Liver (tissue), 8 donors: ENCODE measurements at regions not wholly inside any gene's neighbourhood (a gene's known extent, or its start where the extent isn't known, plus 50 kb on each side); places are given as distances from the start of the nearest gene placed in this dataset.
"Not testable (repeated sequence)": the region's sequence is repeated elsewhere in the genome, so short reads cannot be mapped to it uniquely, and the experiment has no call there.

Experiments used
- DNase-seq: peaks from one replicate; pipeline ENCODE4 v3.0.0-alpha.2; 2017; ENCODE audit warnings: low spot score
- H3K27ac ChIP-seq, 2 donors: one replicate each; pipeline ENCODE4 v1.7.0; 2013; ENCODE audit warnings: inconsistent platforms in 2 of 2, low read length in 2 of 2, control low read depth in 1 of 2, low read depth in 1 of 2, mild to moderate bottlenecking in 1 of 2
- H3K27me3 ChIP-seq, 4 donors: one replicate each; pipeline versions ENCODE4 v1.6.1 to v1.7.0; 2013; ENCODE audit warnings: low read length in 3 of 4, inconsistent platforms in 1 of 4, mild to moderate bottlenecking in 1 of 4, moderate library complexity in 1 of 4; ENCODE audit not compliant: control insufficient read depth in 4 of 4, insufficient read depth in 4 of 4
- H3K36me3 ChIP-seq, 4 donors: one replicate each; pipeline versions ENCODE4 v1.6.1 to v1.7.0; 2013; ENCODE audit warnings: low read length in 3 of 4, mild to moderate bottlenecking in 3 of 4, low read depth in 1 of 4, moderate library complexity in 1 of 4; ENCODE audit not compliant: control insufficient read depth in 4 of 4, insufficient read depth in 3 of 4
- H3K4me1 ChIP-seq, 4 donors: one replicate each; pipeline versions ENCODE4 v1.6.1 to v1.7.0; 2013; ENCODE audit warnings: low read length in 3 of 4, mild to moderate bottlenecking in 3 of 4, moderate library complexity in 1 of 4; ENCODE audit not compliant: control insufficient read depth in 4 of 4, insufficient read depth in 4 of 4
- H3K4me3 ChIP-seq, 3 donors: one replicate each; pipeline versions ENCODE4 v1.6.1 to v1.7.0; 2013; ENCODE audit warnings: low read length in 3 of 3, control low read depth in 1 of 3, low read depth in 1 of 3, mild to moderate bottlenecking in 1 of 3
- H3K9ac ChIP-seq, 2 donors: one replicate each; pipeline ENCODE4 v1.7.0; 2013; ENCODE audit warnings: low read length in 2 of 2, mild to moderate bottlenecking in 2 of 2, moderate library complexity in 2 of 2, control low read depth in 1 of 2, low read depth in 1 of 2
- H3K9me3 ChIP-seq, 4 donors: one replicate each; pipeline versions ENCODE4 v1.6.1 to v1.7.0; 2013; ENCODE audit warnings: low read length in 3 of 4; ENCODE audit not compliant: control insufficient read depth in 4 of 4
- EGR1 ChIP-seq, 2 donors: IDR thresholded peaks; 2 replicates each; pipeline ENCODE4 v1.6.1; 2016 to 2018; ENCODE audit warnings: antibody characterized with exemption in 2 of 2, low read depth in 2 of 2
- FOXA1 ChIP-seq: IDR thresholded peaks from 2 replicates; pipeline ENCODE4 v1.6.1; 2016; ENCODE audit warnings: antibody characterized with exemption
- FOXA2 ChIP-seq: IDR thresholded peaks from 2 replicates; pipeline ENCODE4 v1.6.1; 2016; ENCODE audit warnings: antibody characterized with exemption
- GABPA ChIP-seq, 2 donors: IDR thresholded peaks in 1 of 2; conservative IDR thresholded peaks in 1 of 2; 2 replicates each; pipeline ENCODE4 v1.6.1; 2016; ENCODE audit warnings: antibody characterized with exemption in 2 of 2, mild to moderate bottlenecking in 1 of 2, moderate library complexity in 1 of 2
- HNF4A ChIP-seq, 2 donors: conservative IDR thresholded peaks; 2 replicates each; pipeline ENCODE4 v1.6.1; 2016; ENCODE audit warnings: antibody characterized with exemption in 2 of 2, mild to moderate bottlenecking in 2 of 2
- HNF4G ChIP-seq: IDR thresholded peaks from 2 replicates; pipeline ENCODE4 v1.6.1; 2016; ENCODE audit warnings: antibody characterized with exemption
- JUND ChIP-seq, 2 donors: IDR thresholded peaks; 2 replicates each; pipeline ENCODE4 v1.6.1; 2016; ENCODE audit warnings: antibody characterized with exemption in 2 of 2
- NR2F2 ChIP-seq: IDR thresholded peaks from 2 replicates; pipeline ENCODE4 v1.6.1; 2016; ENCODE audit warnings: antibody characterized with exemption
- RAD21 ChIP-seq, 2 donors: IDR thresholded peaks; 2 replicates each; pipeline ENCODE4 v1.6.1; 2016; ENCODE audit warnings: antibody characterized with exemption in 2 of 2, mild to moderate bottlenecking in 2 of 2
- RXRA ChIP-seq, 2 donors: IDR thresholded peaks; 2 replicates each; pipeline ENCODE4 v1.6.1; 2017 to 2018; ENCODE audit warnings: antibody characterized with exemption in 2 of 2, mild to moderate bottlenecking in 1 of 2
- SP1 ChIP-seq: IDR thresholded peaks from 2 replicates; pipeline ENCODE4 v1.6.1; 2018; ENCODE audit warnings: antibody characterized with exemption, mild to moderate bottlenecking
- TAF1 ChIP-seq: conservative IDR thresholded peaks from 2 replicates; pipeline ENCODE4 v1.6.1; 2016; ENCODE audit warnings: antibody characterized with exemption, mild to moderate bottlenecking
- YY1 ChIP-seq: IDR thresholded peaks from 2 replicates; pipeline ENCODE4 v1.6.1; 2016; ENCODE audit warnings: antibody characterized with exemption, mild to moderate bottlenecking
- WGBS: extraction: QIAGEN DNeasy Blood & Tissue Kit; methylation state at CpG from one replicate; pipeline ENCODE4 v1.1.7; 2013; 5-methylcytosine and 5-hydroxymethylcytosine counted together
- TF ChIP-seq, protein P1 (sequence below): IDR thresholded peaks from 2 replicates; pipeline ENCODE4 v1.6.1; 2016; ENCODE audit warnings: antibody characterized with exemption, mild to moderate bottlenecking
- TF ChIP-seq, protein P2 (sequence below): IDR thresholded peaks from 2 replicates; pipeline ENCODE4 v1.6.1; 2016; ENCODE audit warnings: antibody characterized with exemption
- TF ChIP-seq, protein P3 (sequence below): IDR thresholded peaks from 2 replicates; pipeline ENCODE4 v1.6.1; 2016; ENCODE audit warnings: antibody characterized with exemption
- TF ChIP-seq, protein P4 (sequence below): fragments of 150-350 bp; IDR thresholded peaks from 2 replicates; pipeline ENCODE4 v1.5.1; 2017; ENCODE audit warnings: improper control_type of control experiment, low read depth, low read length; ENCODE audit not compliant: missing input control
- TF ChIP-seq, protein P5 (sequence below): IDR thresholded peaks from 2 replicates; pipeline ENCODE4 v1.6.1; 2016; ENCODE audit warnings: antibody characterized with exemption
- donor health status: healthy.
- donor health status: healthy.
- donor health status: healthy.
- donor health status: healthy.
- donor health status: healthy.

DNA sequence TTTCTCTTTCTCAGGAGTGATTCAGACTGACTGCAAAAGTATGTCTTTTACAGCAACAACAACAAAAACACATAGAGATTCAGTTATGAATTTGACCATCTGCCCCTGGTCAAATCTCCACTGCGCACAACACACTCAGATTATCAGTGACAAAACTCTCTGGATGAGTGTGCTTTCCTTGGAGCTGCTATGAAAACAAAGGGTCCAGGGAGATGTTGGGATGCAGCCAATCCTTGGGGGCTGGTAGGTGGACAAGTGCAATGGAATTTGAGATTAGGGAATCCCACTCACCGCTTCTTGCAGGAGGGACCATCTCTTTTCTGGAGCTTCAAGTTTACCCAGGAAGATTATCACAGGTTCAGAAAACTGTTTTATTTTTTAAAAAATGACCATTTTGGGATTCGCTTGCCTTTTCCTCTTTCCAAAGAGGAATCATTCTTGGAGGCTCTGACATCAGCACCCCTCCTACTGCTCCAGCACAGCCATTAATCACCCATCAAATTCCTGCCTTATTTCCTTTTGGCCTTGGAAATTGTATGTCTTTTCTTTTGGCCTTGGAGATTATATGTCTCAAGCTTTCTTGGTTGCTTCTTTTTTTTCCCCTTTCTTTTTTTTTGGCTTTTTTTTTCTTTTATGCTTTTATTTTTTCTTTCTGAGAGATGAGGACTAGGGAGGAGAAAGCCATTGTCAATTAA lies 311.8 kb downstream of the TSHZ3 start:
- Histone ChIP-seq H3K27ac (no peak overlapping the region), H3K4me3 (no peak overlapping the region), H3K9ac (no peak overlapping the region), H3K4me1 (no peaks in the 10 kb centered on the region), H3K36me3 (no peaks in the 10 kb centered on the region), H3K27me3 (no peaks in the 10 kb centered on the region), H3K9me3 (peaks cover 0 to 10% (median 1%) of the 10 kb centered on the region in 4 donors)
- no peak for DNase-seq
- WGBS = 77% methylated on average over 3 of the region's 3 CpGs
- TF ChIP-seq TAF1 (no peak), RAD21 (IDR thresholded peaks at IDR 0.05) (no peak), JUND (IDR thresholded peaks at IDR 0.05) (no peak), FOXA1 (no peak), SP1 (no peak), EGR1 (IDR thresholded peaks at IDR 0.05; ENCODE audit: low read depth in 2 of 2) (no peak), YY1 (no peak), GABPA (IDR thresholded peaks at IDR 0.05 in 1 of 2, conservative IDR thresholded peaks at IDR 0.05 in 1 of 2) (no peak), FOXA2 (no peak), RXRA (IDR thresholded peaks at IDR 0.05) (no peak), HNF4G (no peak), NR2F2 (no peak), HNF4A (conservative IDR thresholded peaks at IDR 0.05) (no peak)
- TF ChIP-seq, protein P1, sequence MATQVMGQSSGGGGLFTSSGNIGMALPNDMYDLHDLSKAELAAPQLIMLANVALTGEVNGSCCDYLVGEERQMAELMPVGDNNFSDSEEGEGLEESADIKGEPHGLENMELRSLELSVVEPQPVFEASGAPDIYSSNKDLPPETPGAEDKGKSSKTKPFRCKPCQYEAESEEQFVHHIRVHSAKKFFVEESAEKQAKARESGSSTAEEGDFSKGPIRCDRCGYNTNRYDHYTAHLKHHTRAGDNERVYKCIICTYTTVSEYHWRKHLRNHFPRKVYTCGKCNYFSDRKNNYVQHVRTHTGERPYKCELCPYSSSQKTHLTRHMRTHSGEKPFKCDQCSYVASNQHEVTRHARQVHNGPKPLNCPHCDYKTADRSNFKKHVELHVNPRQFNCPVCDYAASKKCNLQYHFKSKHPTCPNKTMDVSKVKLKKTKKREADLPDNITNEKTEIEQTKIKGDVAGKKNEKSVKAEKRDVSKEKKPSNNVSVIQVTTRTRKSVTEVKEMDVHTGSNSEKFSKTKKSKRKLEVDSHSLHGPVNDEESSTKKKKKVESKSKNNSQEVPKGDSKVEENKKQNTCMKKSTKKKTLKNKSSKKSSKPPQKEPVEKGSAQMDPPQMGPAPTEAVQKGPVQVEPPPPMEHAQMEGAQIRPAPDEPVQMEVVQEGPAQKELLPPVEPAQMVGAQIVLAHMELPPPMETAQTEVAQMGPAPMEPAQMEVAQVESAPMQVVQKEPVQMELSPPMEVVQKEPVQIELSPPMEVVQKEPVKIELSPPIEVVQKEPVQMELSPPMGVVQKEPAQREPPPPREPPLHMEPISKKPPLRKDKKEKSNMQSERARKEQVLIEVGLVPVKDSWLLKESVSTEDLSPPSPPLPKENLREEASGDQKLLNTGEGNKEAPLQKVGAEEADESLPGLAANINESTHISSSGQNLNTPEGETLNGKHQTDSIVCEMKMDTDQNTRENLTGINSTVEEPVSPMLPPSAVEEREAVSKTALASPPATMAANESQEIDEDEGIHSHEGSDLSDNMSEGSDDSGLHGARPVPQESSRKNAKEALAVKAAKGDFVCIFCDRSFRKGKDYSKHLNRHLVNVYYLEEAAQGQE = no peak
- TF ChIP-seq, protein P2, sequence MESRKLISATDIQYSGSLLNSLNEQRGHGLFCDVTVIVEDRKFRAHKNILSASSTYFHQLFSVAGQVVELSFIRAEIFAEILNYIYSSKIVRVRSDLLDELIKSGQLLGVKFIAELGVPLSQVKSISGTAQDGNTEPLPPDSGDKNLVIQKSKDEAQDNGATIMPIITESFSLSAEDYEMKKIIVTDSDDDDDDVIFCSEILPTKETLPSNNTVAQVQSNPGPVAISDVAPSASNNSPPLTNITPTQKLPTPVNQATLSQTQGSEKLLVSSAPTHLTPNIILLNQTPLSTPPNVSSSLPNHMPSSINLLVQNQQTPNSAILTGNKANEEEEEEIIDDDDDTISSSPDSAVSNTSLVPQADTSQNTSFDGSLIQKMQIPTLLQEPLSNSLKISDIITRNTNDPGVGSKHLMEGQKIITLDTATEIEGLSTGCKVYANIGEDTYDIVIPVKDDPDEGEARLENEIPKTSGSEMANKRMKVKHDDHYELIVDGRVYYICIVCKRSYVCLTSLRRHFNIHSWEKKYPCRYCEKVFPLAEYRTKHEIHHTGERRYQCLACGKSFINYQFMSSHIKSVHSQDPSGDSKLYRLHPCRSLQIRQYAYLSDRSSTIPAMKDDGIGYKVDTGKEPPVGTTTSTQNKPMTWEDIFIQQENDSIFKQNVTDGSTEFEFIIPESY = no peak
- TF ChIP-seq, protein P3, sequence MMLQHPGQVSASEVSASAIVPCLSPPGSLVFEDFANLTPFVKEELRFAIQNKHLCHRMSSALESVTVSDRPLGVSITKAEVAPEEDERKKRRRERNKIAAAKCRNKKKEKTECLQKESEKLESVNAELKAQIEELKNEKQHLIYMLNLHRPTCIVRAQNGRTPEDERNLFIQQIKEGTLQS = no peak
- TF ChIP-seq, protein P4, sequence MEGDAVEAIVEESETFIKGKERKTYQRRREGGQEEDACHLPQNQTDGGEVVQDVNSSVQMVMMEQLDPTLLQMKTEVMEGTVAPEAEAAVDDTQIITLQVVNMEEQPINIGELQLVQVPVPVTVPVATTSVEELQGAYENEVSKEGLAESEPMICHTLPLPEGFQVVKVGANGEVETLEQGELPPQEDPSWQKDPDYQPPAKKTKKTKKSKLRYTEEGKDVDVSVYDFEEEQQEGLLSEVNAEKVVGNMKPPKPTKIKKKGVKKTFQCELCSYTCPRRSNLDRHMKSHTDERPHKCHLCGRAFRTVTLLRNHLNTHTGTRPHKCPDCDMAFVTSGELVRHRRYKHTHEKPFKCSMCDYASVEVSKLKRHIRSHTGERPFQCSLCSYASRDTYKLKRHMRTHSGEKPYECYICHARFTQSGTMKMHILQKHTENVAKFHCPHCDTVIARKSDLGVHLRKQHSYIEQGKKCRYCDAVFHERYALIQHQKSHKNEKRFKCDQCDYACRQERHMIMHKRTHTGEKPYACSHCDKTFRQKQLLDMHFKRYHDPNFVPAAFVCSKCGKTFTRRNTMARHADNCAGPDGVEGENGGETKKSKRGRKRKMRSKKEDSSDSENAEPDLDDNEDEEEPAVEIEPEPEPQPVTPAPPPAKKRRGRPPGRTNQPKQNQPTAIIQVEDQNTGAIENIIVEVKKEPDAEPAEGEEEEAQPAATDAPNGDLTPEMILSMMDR = no peak
- TF ChIP-seq, protein P5, sequence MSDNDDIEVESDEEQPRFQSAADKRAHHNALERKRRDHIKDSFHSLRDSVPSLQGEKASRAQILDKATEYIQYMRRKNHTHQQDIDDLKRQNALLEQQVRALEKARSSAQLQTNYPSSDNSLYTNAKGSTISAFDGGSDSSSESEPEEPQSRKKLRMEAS = no peak

DNA sequence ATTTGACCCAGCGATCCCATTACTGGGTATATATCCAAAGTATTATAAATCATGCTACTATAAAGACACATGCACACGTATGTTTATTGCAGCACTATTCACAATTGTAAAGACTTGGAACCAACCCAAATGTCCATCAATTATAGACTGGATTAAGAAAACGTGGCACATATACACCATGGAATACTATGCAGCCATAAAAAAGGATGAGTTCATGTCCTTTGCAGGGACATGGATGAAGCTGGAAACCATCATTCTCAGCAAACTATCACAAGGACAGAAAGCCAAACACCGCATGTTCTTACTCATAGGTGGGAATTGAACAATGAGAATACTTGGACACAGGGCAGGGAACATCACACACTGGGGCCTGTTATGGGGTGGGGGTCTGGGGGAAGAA lies 317.8 kb downstream of the TSHZ3 start:
- peaks cover 0 to 13% (median 1%) of the 10 kb centered on the region in 4 donors for H3K9me3 ChIP-seq
- not testable (repeated sequence) for H3K36me3 ChIP-seq, H3K27me3 ChIP-seq, H3K4me1 ChIP-seq, DNase-seq, H3K27ac ChIP-seq, H3K4me3 ChIP-seq, H3K9ac ChIP-seq
- WGBS = 75% methylated on average over 4 of the region's 4 CpGs
